ENCODE measurements at regions not wholly inside any gene's neighbourhood (a gene's known extent, or its start where the extent isn't known, plus 50 kb on each side); places are given as distances from the start of the nearest gene placed in this dataset.

DNA sequence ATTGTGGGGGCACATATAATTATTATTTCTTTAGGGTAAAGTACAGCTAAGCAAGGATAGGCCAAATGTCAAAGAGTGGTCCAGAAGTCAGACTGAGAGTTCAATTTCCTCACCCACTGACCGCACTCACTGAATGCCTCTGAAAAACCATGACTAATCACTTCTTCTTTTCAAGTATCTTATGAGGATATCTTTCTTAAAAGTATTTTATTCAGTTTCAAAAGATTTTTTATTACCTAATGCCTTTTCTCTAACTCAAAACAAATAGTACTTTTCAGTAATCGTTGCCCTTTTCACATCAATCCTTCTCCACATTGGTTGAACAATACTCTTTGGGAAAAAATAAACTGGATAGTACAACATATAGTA, 61.7 kb upstream of the CAMK2D start (continued):
- no peak for TF ChIP-seq PPARA (CRISPR knock-in tag; IDR thresholded peaks at IDR 0.05; ENCODE audit: borderline replicate concordance)
- TF ChIP-seq ZNF565 (CRISPR knock-in tag; conservative IDR thresholded peaks at IDR 0.05; ENCODE audit: low read depth), result no peak
- TF ChIP-seq ZNF70 (CRISPR knock-in tag; IDR thresholded peaks at IDR 0.05), result no peak
- no peak for TF ChIP-seq ZFP30 (CRISPR knock-in tag; IDR thresholded peaks at IDR 0.05)
- no peak for TF ChIP-seq TCF4 (CRISPR knock-in tag; IDR thresholded peaks at IDR 0.05; ENCODE audit: borderline replicate concordance)

GRCh38 chr4:113822555-113823290, 61.2 kb upstream of the CAMK2D start:
- ATAC-seq, result no peak
- no peak for TF ChIP-seq TCF4 (CRISPR knock-in tag; IDR thresholded peaks at IDR 0.05; ENCODE audit: borderline replicate concordance)
- no peak for TF ChIP-seq BACH2 (CRISPR knock-in tag; IDR thresholded peaks at IDR 0.05; ENCODE audit: borderline replicate concordance)
- no peak for TF ChIP-seq SNAI2 (CRISPR knock-in tag; IDR thresholded peaks at IDR 0.05)
- TF ChIP-seq PPARA (CRISPR knock-in tag; IDR thresholded peaks at IDR 0.05; ENCODE audit: borderline replicate concordance), result no peak
- no peak for TF ChIP-seq ZFP30 (CRISPR knock-in tag; IDR thresholded peaks at IDR 0.05)
- no peak for TF ChIP-seq CSRNP3 (CRISPR knock-in tag; IDR thresholded peaks at IDR 0.05)
- TF ChIP-seq, protein P1, sequence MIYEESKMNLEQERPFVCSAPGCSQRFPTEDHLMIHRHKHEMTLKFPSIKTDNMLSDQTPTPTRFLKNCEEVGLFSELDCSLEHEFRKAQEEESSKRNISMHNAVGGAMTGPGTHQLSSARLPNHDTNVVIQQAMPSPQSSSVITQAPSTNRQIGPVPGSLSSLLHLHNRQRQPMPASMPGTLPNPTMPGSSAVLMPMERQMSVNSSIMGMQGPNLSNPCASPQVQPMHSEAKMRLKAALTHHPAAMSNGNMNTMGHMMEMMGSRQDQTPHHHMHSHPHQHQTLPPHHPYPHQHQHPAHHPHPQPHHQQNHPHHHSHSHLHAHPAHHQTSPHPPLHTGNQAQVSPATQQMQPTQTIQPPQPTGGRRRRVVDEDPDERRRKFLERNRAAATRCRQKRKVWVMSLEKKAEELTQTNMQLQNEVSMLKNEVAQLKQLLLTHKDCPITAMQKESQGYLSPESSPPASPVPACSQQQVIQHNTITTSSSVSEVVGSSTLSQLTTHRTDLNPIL (CRISPR knock-in tag; IDR thresholded peaks at IDR 0.05; ENCODE audit: low read depth), result no peak
- no peak for TF ChIP-seq GLIS3 (CRISPR knock-in tag; IDR thresholded peaks at IDR 0.05)
- TF ChIP-seq OSR1 (CRISPR knock-in tag; IDR thresholded peaks at IDR 0.05), result no peak
- TF ChIP-seq ZC3H10 (CRISPR knock-in tag; IDR thresholded peaks at IDR 0.05), result no peak
- TF ChIP-seq, protein P2, sequence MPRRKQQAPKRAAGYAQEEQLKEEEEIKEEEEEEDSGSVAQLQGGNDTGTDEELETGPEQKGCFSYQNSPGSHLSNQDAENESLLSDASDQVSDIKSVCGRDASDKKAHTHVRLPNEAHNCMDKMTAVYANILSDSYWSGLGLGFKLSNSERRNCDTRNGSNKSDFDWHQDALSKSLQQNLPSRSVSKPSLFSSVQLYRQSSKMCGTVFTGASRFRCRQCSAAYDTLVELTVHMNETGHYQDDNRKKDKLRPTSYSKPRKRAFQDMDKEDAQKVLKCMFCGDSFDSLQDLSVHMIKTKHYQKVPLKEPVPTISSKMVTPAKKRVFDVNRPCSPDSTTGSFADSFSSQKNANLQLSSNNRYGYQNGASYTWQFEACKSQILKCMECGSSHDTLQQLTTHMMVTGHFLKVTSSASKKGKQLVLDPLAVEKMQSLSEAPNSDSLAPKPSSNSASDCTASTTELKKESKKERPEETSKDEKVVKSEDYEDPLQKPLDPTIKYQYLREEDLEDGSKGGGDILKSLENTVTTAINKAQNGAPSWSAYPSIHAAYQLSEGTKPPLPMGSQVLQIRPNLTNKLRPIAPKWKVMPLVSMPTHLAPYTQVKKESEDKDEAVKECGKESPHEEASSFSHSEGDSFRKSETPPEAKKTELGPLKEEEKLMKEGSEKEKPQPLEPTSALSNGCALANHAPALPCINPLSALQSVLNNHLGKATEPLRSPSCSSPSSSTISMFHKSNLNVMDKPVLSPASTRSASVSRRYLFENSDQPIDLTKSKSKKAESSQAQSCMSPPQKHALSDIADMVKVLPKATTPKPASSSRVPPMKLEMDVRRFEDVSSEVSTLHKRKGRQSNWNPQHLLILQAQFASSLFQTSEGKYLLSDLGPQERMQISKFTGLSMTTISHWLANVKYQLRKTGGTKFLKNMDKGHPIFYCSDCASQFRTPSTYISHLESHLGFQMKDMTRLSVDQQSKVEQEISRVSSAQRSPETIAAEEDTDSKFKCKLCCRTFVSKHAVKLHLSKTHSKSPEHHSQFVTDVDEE (CRISPR knock-in tag; IDR thresholded peaks at IDR 0.05), result no peak
- TF ChIP-seq ESRRG (CRISPR knock-in tag; IDR thresholded peaks at IDR 0.05), result no peak
- TF ChIP-seq ZNF70 (CRISPR knock-in tag; IDR thresholded peaks at IDR 0.05), result no peak
- no peak for TF ChIP-seq TOX (CRISPR knock-in tag; IDR thresholded peaks at IDR 0.05; ENCODE audit: borderline replicate concordance)
- TF ChIP-seq, protein P3, sequence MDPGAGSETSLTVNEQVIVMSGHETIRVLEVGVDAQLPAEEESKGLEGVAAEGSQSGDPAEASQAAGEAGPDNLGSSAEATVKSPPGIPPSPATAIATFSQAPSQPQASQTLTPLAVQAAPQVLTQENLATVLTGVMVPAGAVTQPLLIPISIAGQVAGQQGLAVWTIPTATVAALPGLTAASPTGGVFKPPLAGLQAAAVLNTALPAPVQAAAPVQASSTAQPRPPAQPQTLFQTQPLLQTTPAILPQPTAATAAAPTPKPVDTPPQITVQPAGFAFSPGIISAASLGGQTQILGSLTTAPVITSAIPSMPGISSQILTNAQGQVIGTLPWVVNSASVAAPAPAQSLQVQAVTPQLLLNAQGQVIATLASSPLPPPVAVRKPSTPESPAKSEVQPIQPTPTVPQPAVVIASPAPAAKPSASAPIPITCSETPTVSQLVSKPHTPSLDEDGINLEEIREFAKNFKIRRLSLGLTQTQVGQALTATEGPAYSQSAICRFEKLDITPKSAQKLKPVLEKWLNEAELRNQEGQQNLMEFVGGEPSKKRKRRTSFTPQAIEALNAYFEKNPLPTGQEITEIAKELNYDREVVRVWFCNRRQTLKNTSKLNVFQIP (CRISPR knock-in tag; IDR thresholded peaks at IDR 0.05; ENCODE audit: borderline replicate concordance, low read depth), result no peak

DNA sequence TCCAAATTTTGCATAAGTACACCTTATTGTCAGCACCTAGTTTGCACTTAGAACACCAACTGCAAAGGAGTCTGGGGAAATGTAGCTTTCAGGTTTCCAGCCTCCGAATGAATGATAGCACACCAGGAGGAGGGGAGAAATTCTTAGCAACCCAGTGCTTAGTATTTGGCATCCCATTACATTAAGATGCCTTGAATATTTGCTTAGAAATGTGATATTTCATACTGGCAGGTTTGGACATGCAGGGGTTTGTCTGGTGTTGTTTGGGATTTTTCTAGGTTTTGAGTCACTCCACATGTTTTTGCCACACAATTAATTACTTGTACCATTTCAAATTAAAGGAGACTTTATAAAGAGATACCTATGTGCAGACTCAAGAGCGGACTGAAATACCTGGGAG, 60.3 kb upstream of the CAMK2D start:
- TF ChIP-seq TCF4 (CRISPR knock-in tag; IDR thresholded peaks at IDR 0.05; ENCODE audit: borderline replicate concordance) (no peak), PPARA (CRISPR knock-in tag; IDR thresholded peaks at IDR 0.05; ENCODE audit: borderline replicate concordance) (no peak), CSDC2 (CRISPR knock-in tag; IDR thresholded peaks at IDR 0.05) (no peak), ESRRG (CRISPR knock-in tag; IDR thresholded peaks at IDR 0.05) (no peak), SNAI2 (CRISPR knock-in tag; IDR thresholded peaks at IDR 0.05) (no peak), ISL1 (CRISPR knock-in tag; IDR thresholded peaks at IDR 0.05) (no peak), ZFP30 (CRISPR knock-in tag; IDR thresholded peaks at IDR 0.05) (no peak), ZC3H10 (CRISPR knock-in tag; IDR thresholded peaks at IDR 0.05) (no peak)
- TF ChIP-seq, protein P2 (CRISPR knock-in tag; IDR thresholded peaks at IDR 0.05), result no peak
- ATAC-seq, result peak; percentile 90
